ENCODE measurements at regions not wholly inside any gene's neighbourhood (a gene's known extent, or its start where the extent isn't known, plus 50 kb on each side); places are given as distances from the start of the nearest gene placed in this dataset.

GRCh38 chr6:114465511-114465910 lies 122.7 kb upstream of the HS3ST5 start:
- no peak for DNase-seq

GRCh38 chr6:114453737-114454276 lies 111.0 kb upstream of the HS3ST5 start:
- DNase-seq, result no peak

- no peak for DNase-seq
Measured at GRCh38 chr6:114452785-114453401, 110.1 kb upstream of the HS3ST5 start.

GRCh38 chr6:114450631-114451030 lies 107.8 kb upstream of the HS3ST5 start:
- DNase-seq, result no peak

- DNase-seq, result no peak
Measured at GRCh38 chr6:114449659-114450058, 106.8 kb upstream of the HS3ST5 start.

GRCh38 chr6:114446342-114446741 lies 103.5 kb upstream of the HS3ST5 start:
- no peak for DNase-seq

GRCh38 chr6:114445846-114446245 lies 103.0 kb upstream of the HS3ST5 start:
- no peak for DNase-seq

GRCh38 chr6:114439411-114439810 lies 96.6 kb upstream of the HS3ST5 start:
- DNase-seq, result no peak

GRCh38 chr6:114437235-114437634 lies 94.4 kb upstream of the HS3ST5 start:
- DNase-seq, result no peak

GRCh38 chr6:114436691-114437090 lies 93.9 kb upstream of the HS3ST5 start:
- DNase-seq, result no peak

GRCh38 chr6:114435985-114436384 lies 93.2 kb upstream of the HS3ST5 start:
- no peak for DNase-seq

GRCh38 chr6:114432400-114432799 lies 89.6 kb upstream of the HS3ST5 start:
- DNase-seq, result no peak

- DNase-seq, result no peak
Measured at GRCh38 chr6:114431641-114432040, 88.8 kb upstream of the HS3ST5 start.

GRCh38 chr6:114430534-114431124 lies 87.8 kb upstream of the HS3ST5 start:
- DNase-seq, result no peak

GRCh38 chr6:114428341-114428740 lies 85.5 kb upstream of the HS3ST5 start:
- DNase-seq, result no peak

GRCh38 chr6:114421199-114421598 lies 78.4 kb upstream of the HS3ST5 start:
- DNase-seq, result no peak

GRCh38 chr6:114419175-114419574 lies 76.4 kb upstream of the HS3ST5 start:
- no peak for DNase-seq

GRCh38 chr6:114418304-114418972 lies 75.6 kb upstream of the HS3ST5 start:
- no peak for DNase-seq

GRCh38 chr6:114407426-114408035 lies 64.7 kb upstream of the HS3ST5 start:
- no peak for DNase-seq

GRCh38 chr6:114404339-114404955 lies 61.6 kb upstream of the HS3ST5 start:
- DNase-seq, result no peak

GRCh38 chr6:114403858-114404257 lies 61.0 kb upstream of the HS3ST5 start:
- DNase-seq, result no peak

GRCh38 chr6:114398481-114398880 lies 55.7 kb upstream of the HS3ST5 start:
- DNase-seq, result no peak

Data from stimulated activated CD4-positive, alpha-beta T cell treated with anti-CD3 and anti-CD28 coated beads, Interleukin-2, amount 100 ng/mL, for 24 hours (primary cell).